Neuronal stem cell (in vitro differentiated cells): ENCODE measurements at regions not wholly inside any gene's neighbourhood (a gene's known extent, or its start where the extent isn't known, plus 50 kb on each side); places are given as distances from the start of the nearest gene placed in this dataset.

Experiments used
- DNase-seq: peaks from one replicate; pipeline ENCODE4 v3.0.0-alpha.2; 2013; ENCODE audit warnings: low spot score
- H2AFZ ChIP-seq: one replicate; pipeline ENCODE4 v1.6.1; 2013; ENCODE audit warnings: mild to moderate bottlenecking, low read length, inconsistent platforms
- H2AK5ac ChIP-seq: 2 replicates; pipeline ENCODE4 v1.6.1; 2013; ENCODE audit warnings: low read depth, mild to moderate bottlenecking, inconsistent platforms, low read length, moderate library complexity, mixed read lengths
- H2BK120ac ChIP-seq: 2 replicates; pipeline ENCODE4 v1.6.1; 2013; ENCODE audit warnings: low read depth, mild to moderate bottlenecking, inconsistent platforms, low read length, moderate library complexity, mixed read lengths
- H2BK12ac ChIP-seq: one replicate; pipeline ENCODE4 v1.6.1; 2013; ENCODE audit warnings: low read length, inconsistent platforms
- H2BK15ac ChIP-seq: 2 replicates; pipeline ENCODE4 v1.6.1; 2013; ENCODE audit warnings: mild to moderate bottlenecking, low read length, inconsistent platforms, mixed read lengths
- H2BK5ac ChIP-seq: one replicate; pipeline ENCODE4 v1.6.1; 2013; ENCODE audit warnings: inconsistent platforms, mild to moderate bottlenecking, low read length, moderate library complexity
- H3K14ac ChIP-seq: one replicate; pipeline ENCODE4 v1.6.1; 2013; ENCODE audit warnings: low read length, inconsistent platforms
- H3K18ac ChIP-seq: 2 replicates; pipeline ENCODE4 v1.6.1; 2013; ENCODE audit warnings: low read length, inconsistent platforms
- H3K23ac ChIP-seq: 2 replicates; pipeline ENCODE4 v1.6.1; 2013; ENCODE audit warnings: low read depth, mild to moderate bottlenecking, mixed read lengths, low read length, inconsistent platforms; ENCODE audit not compliant: poor library complexity
- H3K27ac ChIP-seq: replicated peaks from 3 replicates; pipeline ENCODE4 v1.5.1; 2013; ENCODE audit warnings: low read length, inconsistent platforms
- H3K27me3 ChIP-seq, 3 experiments: 2 replicates each; pipeline ENCODE4 v1.6.1; 2013; ENCODE audit warnings: low read length in 3 of 3, mild to moderate bottlenecking in 2 of 3, inconsistent platforms in 1 of 3, low read depth in 1 of 3, mixed read lengths in 1 of 3, moderate library complexity in 1 of 3; ENCODE audit not compliant: control insufficient read depth in 3 of 3, insufficient read depth in 3 of 3
- H3K36me3 ChIP-seq, 2 donors: replicated peaks in 1 of 2; 2 replicates each; pipeline ENCODE4 v1.6.1; 2013; ENCODE audit warnings: low read length in 2 of 2; ENCODE audit not compliant: control insufficient read depth in 2 of 2, insufficient read depth in 2 of 2
- H3K4ac ChIP-seq: 2 replicates; pipeline ENCODE4 v1.6.1; 2013; ENCODE audit warnings: inconsistent platforms, mild to moderate bottlenecking, low read length, moderate library complexity
- H3K4me1 ChIP-seq, 2 donors: 1 replicate in 1 of 2; 2 replicates in 1 of 2; pipeline ENCODE4 v1.6.1; 2013; ENCODE audit warnings: low read length in 2 of 2, low read depth in 1 of 2; ENCODE audit not compliant: control insufficient read depth in 2 of 2, insufficient read depth in 1 of 2
- H3K4me2 ChIP-seq: one replicate; pipeline ENCODE4 v1.6.1; 2013; ENCODE audit warnings: mild to moderate bottlenecking, low read length, inconsistent platforms; ENCODE audit not compliant: insufficient read depth, poor library complexity, severe bottlenecking
- H3K4me3 ChIP-seq, 2 donors: 2 replicates each; pipeline ENCODE4 v1.5.1; 2013; ENCODE audit warnings: low read length in 2 of 2, mild to moderate bottlenecking in 2 of 2, inconsistent platforms in 1 of 2, moderate library complexity in 1 of 2
- H3K79me1 ChIP-seq: one replicate; pipeline ENCODE4 v1.6.1; 2013; ENCODE audit warnings: low read depth, mild to moderate bottlenecking, inconsistent platforms, low read length, moderate library complexity
- H3K9ac ChIP-seq: one replicate; pipeline ENCODE4 v1.6.1; 2013; ENCODE audit warnings: mild to moderate bottlenecking, low read depth, low read length, inconsistent platforms; ENCODE audit not compliant: poor library complexity
- H3K9me3 ChIP-seq, 2 donors: replicated peaks in 1 of 2; 2 replicates each; pipeline versions ENCODE3 to v1.6.1; 2013; ENCODE audit warnings: low read length in 2 of 2, mild to moderate bottlenecking in 2 of 2, inconsistent platforms in 1 of 2, low read depth in 1 of 2, mixed read lengths in 1 of 2, moderate library complexity in 1 of 2; ENCODE audit not compliant: control insufficient read depth in 2 of 2, insufficient read depth in 1 of 2
- H4K8ac ChIP-seq: one replicate; pipeline ENCODE4 v1.6.1; 2013; ENCODE audit warnings: low read depth, mild to moderate bottlenecking, inconsistent platforms, low read length, moderate library complexity
- H4K91ac ChIP-seq: one replicate; pipeline ENCODE4 v1.6.1; 2013; ENCODE audit warnings: low read length, low read depth, mild to moderate bottlenecking, inconsistent platforms; ENCODE audit not compliant: poor library complexity
- WGBS, 2 donors: extraction: QIAGEN DNeasy Blood & Tissue Kit; methylation state at CpG; one replicate each; pipeline ENCODE4 v1.1.7; 2013; ENCODE audit warnings: missing lambda C conversion rate in 2 of 2, mixed read lengths in 1 of 2; ENCODE audit not compliant: insufficient read length in 2 of 2, insufficient replicate concordance in 1 of 2; ENCODE audit errors: extremely low coverage in 2 of 2; 5-methylcytosine and 5-hydroxymethylcytosine counted together

- H3K4me2 ChIP-seq: no peak overlapping the region
- H3K36me3 ChIP-seq: no peaks in the 10 kb centered on the region
- H3K14ac ChIP-seq: no peak overlapping the region
- H4K8ac ChIP-seq: no peak overlapping the region
- no peak overlapping the region for H3K4me3 ChIP-seq
- H3K18ac ChIP-seq: no peak overlapping the region
- H2AFZ ChIP-seq: no peak overlapping the region
- H3K23ac ChIP-seq: no peak overlapping the region
- H3K27ac ChIP-seq: no peak overlapping the region
- no peaks in the 10 kb centered on the region for H3K4me1 ChIP-seq
- H2BK12ac ChIP-seq: no peak overlapping the region
- WGBS, 2 donors: no CpG with 5 or more reads among the region's 1 CpG
- H3K79me1 ChIP-seq: no peaks in the 10 kb centered on the region
- DNase-seq: no peak
- no peak overlapping the region for H2AK5ac ChIP-seq
- no peak overlapping the region for H3K9ac ChIP-seq
- no peak overlapping the region for H4K91ac ChIP-seq
- H2BK120ac ChIP-seq: no peak overlapping the region
- no peak overlapping the region for H2BK15ac ChIP-seq
- no peak overlapping the region for H3K4ac ChIP-seq
- peaks cover 0 to 2% of the 10 kb centered on the region in 2 donors for H3K9me3 ChIP-seq
- no peak overlapping the region for H2BK5ac ChIP-seq
- peaks cover 0 to 1% (median 0%) of the 10 kb centered on the region in 3 experiments for H3K27me3 ChIP-seq
These were observed 72.8 kb upstream of the PLCL2 start for GRCh38 chr3:16811950-16812349.

- Histone ChIP-seq H2BK120ac (no peak overlapping the region), H3K4me2 (no peak overlapping the region), H2BK15ac (no peak overlapping the region), H2AK5ac (no peak overlapping the region), H3K27ac (no peak overlapping the region), H2BK5ac (no peak overlapping the region), H3K4me3 (no peak overlapping the region), H3K27me3 (peaks cover 0 to 1% (median 0%) of the 10 kb centered on the region in 3 experiments), H3K36me3 (no peaks in the 10 kb centered on the region), H4K8ac (no peak overlapping the region), H3K9me3 (peaks cover 0 to 2% of the 10 kb centered on the region in 2 donors), H3K4me1 (no peaks in the 10 kb centered on the region), H2AFZ (no peak overlapping the region), H3K14ac (no peak overlapping the region), H2BK12ac (no peak overlapping the region), H3K4ac (no peak overlapping the region), H3K18ac (no peak overlapping the region), H3K79me1 (no peaks in the 10 kb centered on the region), H3K9ac (no peak overlapping the region), H3K23ac (no peak overlapping the region), H4K91ac (no peak overlapping the region)
- no peak for DNase-seq
These were observed 71.4 kb upstream of the PLCL2 start for GRCh38 chr3:16813336-16813735.

- Histone ChIP-seq H2BK5ac (no peak overlapping the region), H2BK15ac (no peak overlapping the region), H3K36me3 (no peaks in the 10 kb centered on the region), H2BK120ac (no peak overlapping the region), H3K27ac (no peak overlapping the region), H3K4me1 (no peaks in the 10 kb centered on the region), H4K8ac (no peak overlapping the region), H3K18ac (no peak overlapping the region), H3K9ac (no peak overlapping the region), H3K9me3 (peaks cover 0 to 2% of the 10 kb centered on the region in 2 donors), H3K4me3 (no peak overlapping the region), H2AFZ (no peak overlapping the region), H2AK5ac (no peak overlapping the region), H4K91ac (no peak overlapping the region), H3K4ac (no peak overlapping the region), H3K79me1 (no peaks in the 10 kb centered on the region), H3K4me2 (no peak overlapping the region), H2BK12ac (no peak overlapping the region), H3K23ac (no peak overlapping the region), H3K14ac (no peak overlapping the region), H3K27me3 (peaks cover 0 to 1% (median 0%) of the 10 kb centered on the region in 3 experiments)
- WGBS, 2 donors: no CpG with 5 or more reads among the region's 4 CpGs
- no peak for DNase-seq
These were observed 68.5 kb upstream of the PLCL2 start for GRCh38 chr3:16816048-16816780.

DNA sequence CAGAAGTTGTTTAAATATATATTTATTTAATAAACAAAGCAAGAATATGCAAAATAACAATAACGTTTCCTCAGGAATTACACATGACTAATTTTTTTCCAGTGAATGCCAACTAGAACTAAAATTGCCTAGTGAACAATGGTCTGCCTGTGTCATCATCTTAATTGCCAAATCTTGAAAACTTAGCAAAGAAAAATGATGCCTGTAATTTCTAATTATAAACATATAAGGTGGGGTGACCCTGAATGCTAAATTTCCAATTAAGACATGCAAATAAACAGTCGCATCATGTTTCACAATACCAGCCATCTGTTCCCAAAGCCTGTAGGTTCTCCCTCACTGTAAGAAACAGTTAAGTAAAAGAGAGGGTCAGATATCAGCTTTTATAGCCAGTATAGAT, 67.6 kb upstream of the PLCL2 start:
- Histone ChIP-seq H3K27ac (no peak overlapping the region), H2BK15ac (no peak overlapping the region)
- no peak for DNase-seq

More for the DNA sequence above, 67.6 kb upstream of the PLCL2 start:
- H3K36me3 ChIP-seq: no peaks in the 10 kb centered on the region
- H3K23ac ChIP-seq: no peak overlapping the region
- no peaks in the 10 kb centered on the region for H3K4me1 ChIP-seq
- no peak overlapping the region for H3K14ac ChIP-seq
- H4K91ac ChIP-seq: no peak overlapping the region
- no CpG with 5 or more reads among the region's 2 CpGs for WGBS, 2 donors
- H3K9me3 ChIP-seq: peaks cover 0 to 2% of the 10 kb centered on the region in 2 donors
- no peak overlapping the region for H2AK5ac ChIP-seq
- H2AFZ ChIP-seq: no peak overlapping the region
- no peaks in the 10 kb centered on the region for H3K79me1 ChIP-seq
- no peak overlapping the region for H4K8ac ChIP-seq
- H2BK120ac ChIP-seq: no peak overlapping the region
- no peak overlapping the region for H2BK12ac ChIP-seq
- H3K4me2 ChIP-seq: no peak overlapping the region
- H2BK5ac ChIP-seq: no peak overlapping the region
- no peak overlapping the region for H3K18ac ChIP-seq
- H3K4ac ChIP-seq: no peak overlapping the region
- peaks cover 0 to 1% (median 0%) of the 10 kb centered on the region in 3 experiments for H3K27me3 ChIP-seq
- no peak overlapping the region for H3K4me3 ChIP-seq
- H3K9ac ChIP-seq: no peak overlapping the region
